ENCODE measurements at regions not wholly inside any gene's neighbourhood (a gene's known extent, or its start where the extent isn't known, plus 50 kb on each side); places are given as distances from the start of the nearest gene placed in this dataset.

DNA sequence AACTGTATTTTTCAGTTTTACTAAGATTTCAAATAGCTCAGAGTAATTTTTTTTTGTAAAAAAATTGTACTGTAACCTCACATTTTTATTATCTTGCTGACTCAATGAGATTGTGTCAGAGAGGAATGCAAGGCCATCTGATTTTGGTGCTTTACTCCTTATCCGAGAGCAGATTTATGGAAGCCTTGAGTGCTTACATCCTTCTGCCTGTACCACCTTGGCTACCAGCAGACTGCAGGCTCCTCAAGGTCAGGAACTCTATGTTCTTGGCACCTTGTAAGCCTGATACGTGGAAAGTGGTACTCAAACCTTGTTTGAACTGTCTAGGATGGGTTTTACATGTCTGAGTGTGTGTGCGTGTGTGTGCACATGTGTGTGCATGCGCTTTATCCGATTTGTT is 80.1 kb upstream of the MLIP start:
- DNase-seq (ENCODE audit: low read depth), result no peak
- no peak overlapping the region for H3K4me3 ChIP-seq (replicated peaks; ENCODE audit: low read depth, low read length)
- TF ChIP-seq, protein P1, sequence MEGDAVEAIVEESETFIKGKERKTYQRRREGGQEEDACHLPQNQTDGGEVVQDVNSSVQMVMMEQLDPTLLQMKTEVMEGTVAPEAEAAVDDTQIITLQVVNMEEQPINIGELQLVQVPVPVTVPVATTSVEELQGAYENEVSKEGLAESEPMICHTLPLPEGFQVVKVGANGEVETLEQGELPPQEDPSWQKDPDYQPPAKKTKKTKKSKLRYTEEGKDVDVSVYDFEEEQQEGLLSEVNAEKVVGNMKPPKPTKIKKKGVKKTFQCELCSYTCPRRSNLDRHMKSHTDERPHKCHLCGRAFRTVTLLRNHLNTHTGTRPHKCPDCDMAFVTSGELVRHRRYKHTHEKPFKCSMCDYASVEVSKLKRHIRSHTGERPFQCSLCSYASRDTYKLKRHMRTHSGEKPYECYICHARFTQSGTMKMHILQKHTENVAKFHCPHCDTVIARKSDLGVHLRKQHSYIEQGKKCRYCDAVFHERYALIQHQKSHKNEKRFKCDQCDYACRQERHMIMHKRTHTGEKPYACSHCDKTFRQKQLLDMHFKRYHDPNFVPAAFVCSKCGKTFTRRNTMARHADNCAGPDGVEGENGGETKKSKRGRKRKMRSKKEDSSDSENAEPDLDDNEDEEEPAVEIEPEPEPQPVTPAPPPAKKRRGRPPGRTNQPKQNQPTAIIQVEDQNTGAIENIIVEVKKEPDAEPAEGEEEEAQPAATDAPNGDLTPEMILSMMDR (IDR thresholded peaks at IDR 0.05; ENCODE audit: low read length, missing control alignments), result no peak

DNA sequence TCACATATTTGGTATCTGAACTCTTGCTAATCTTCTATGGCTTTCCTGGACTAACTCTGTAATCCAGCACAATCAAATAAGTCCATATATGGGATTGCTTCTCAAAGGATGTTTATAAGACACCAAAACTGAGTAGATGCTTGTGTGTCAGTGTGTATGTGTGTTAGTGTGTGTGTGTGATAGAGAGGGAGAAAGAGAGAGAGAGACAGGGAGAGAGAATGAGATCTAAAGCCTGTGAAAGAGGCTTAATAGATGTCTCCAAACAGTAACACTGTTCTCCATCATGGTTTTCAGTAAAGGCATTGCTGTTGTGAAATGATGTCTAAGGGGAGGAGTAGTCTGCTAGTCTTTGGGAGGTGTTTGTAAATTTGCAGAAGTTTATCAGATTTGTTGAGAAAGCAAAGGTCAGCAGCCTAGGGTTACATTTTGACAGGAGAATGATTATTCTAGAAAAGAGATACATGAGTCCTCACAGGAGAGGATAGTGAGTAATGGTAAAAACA is 73.9 kb upstream of the MLIP start:
- H3K4me3 ChIP-seq (replicated peaks; ENCODE audit: low read depth, low read length), result no peak overlapping the region
- TF ChIP-seq, protein P1 (IDR thresholded peaks at IDR 0.05; ENCODE audit: low read length, missing control alignments), result no peak
- no peak for DNase-seq (ENCODE audit: low read depth)

DNA sequence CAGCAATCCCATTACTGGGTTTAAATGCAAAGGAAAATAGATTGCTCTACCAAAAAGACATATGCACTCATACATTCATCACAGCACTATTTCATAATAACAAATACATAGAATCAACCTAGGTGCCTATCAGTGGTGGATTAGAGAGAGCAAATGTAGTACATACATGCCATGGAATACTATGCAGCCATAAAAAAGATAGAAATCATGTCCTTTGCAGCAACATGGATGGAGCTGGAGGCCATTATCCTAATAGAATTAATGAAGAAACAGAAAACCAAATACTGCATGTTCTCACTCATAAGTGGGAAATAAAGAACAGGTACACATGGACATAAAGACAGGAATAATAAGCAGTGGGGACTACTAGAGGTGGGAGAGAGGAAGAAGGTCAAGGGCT is 70.7 kb upstream of the MLIP start:
- TF ChIP-seq, protein P1 (IDR thresholded peaks at IDR 0.05; ENCODE audit: low read length, missing control alignments), result no peak
- no peak for DNase-seq (ENCODE audit: low read depth)
- no peak overlapping the region for H3K4me3 ChIP-seq (replicated peaks; ENCODE audit: low read depth, low read length)

DNA sequence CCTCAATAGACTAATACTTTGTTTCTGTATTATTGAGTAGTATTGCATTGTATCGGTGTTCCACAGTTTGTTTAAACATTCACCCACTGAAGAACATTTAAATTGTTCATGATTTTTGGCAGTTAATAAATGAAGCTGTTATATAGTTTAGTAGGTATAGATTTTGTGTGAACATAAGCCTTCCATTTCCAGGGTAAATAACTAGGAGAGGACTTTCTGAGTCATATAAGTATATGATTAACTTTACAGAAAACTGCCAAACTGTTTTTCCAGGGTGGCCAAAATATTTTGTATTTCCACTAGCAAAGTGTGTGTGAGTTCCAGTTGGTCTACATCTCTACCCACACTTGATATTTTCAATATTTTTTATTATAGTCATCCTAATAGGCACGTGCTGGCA is 70.0 kb upstream of the MLIP start:
- TF ChIP-seq, protein P1 (IDR thresholded peaks at IDR 0.05; ENCODE audit: low read length, missing control alignments), result no peak
- no peak for DNase-seq (ENCODE audit: low read depth)
- no peak overlapping the region for H3K4me3 ChIP-seq (replicated peaks; ENCODE audit: low read depth, low read length)

DNA sequence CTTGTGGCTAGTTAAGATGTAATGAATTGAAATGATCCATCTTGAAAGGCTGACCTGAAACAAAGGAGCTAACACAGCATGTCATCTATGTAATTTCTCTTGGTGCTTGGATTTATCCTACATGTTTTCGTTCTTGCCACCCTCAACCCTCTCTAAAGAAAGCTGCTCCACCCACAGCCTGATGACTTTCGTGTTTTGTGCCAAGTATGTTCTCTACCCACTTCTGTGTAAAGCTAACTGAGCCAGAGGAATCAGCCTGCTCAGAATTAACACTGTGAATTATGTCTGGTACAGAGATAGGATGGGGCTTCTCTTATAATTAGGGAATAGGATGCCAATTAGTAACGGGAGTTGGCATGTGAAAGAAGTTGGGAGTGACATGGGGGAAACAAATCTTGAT is 67.9 kb upstream of the MLIP start:
- DNase-seq (ENCODE audit: low read depth), result no peak
- TF ChIP-seq, protein P1 (IDR thresholded peaks at IDR 0.05; ENCODE audit: low read length, missing control alignments), result no peak
- no peak overlapping the region for H3K4me3 ChIP-seq (replicated peaks; ENCODE audit: low read depth, low read length)

DNA sequence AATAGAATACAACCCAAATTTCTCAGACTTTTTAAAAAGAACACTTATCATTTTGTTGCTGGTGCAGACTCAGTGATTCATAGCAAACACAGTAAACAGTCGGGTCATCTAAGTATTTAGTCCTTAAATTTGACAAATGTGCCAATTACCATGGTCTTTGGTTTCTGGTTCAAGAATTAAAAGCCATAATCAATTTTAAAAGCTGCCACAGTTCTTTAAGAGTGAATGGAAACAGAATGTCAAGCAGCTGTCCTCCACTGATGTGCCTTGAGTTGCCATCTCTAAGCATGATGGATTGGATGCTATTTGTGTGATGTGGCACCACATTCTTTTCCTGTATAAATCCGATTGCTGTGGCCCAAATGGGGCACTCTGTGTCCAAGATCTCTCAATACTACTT is 67.2 kb upstream of the MLIP start:
- no peak for DNase-seq (ENCODE audit: low read depth)
- H3K4me3 ChIP-seq (replicated peaks; ENCODE audit: low read depth, low read length), result no peak overlapping the region
- TF ChIP-seq, protein P1 (IDR thresholded peaks at IDR 0.05; ENCODE audit: low read length, missing control alignments), result no peak

DNA sequence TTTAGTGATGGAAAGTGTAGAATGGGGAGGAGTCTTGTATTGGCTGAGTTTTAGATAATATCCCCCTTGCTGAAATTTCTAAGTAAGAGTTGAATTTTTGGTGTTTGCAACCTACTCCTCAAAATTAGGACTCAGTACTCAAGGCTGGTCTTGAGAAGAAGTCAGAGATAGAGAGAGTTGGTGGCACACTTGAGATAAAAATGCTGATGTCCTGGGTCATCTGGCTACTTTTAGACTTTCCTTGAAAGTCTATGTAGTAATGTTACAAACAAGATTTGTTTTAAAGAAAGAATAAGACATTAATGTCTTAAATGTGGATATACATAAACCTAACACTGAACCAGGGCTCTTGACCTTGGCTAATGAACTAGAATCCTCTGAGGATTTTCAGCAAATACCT is 62.5 kb upstream of the MLIP start:
- DNase-seq (ENCODE audit: low read depth), result no peak
- TF ChIP-seq, protein P1 (IDR thresholded peaks at IDR 0.05; ENCODE audit: low read length, missing control alignments), result no peak
- H3K4me3 ChIP-seq (replicated peaks; ENCODE audit: low read depth, low read length), result no peak overlapping the region
